ENCODE measurements at regions not wholly inside any gene's neighbourhood (a gene's known extent, or its start where the extent isn't known, plus 50 kb on each side); places are given as distances from the start of the nearest gene placed in this dataset.

- no peaks in the 10 kb centered on the region for H4K20me1 ChIP-seq (ENCODE audit: insufficient read depth, low read length)
- H3K79me2 ChIP-seq (ENCODE audit: insufficient read depth, low read length), result no peaks in the 10 kb centered on the region
- TF ChIP-seq CTCF (IDR thresholded peaks at IDR 0.05; ENCODE audit: extremely low read depth, low read depth, low read length), result no peak
- no peaks in the 10 kb centered on the region for H3K27me3 ChIP-seq (ENCODE audit: insufficient read depth, low read length)
- H2AFZ ChIP-seq (ENCODE audit: low read length), result no peak overlapping the region
- H3K4me3 ChIP-seq (ENCODE audit: insufficient read depth, low read length), result no peak overlapping the region
- H3K36me3 ChIP-seq (ENCODE audit: insufficient read depth, low read length), result no peaks in the 10 kb centered on the region
- no peak overlapping the region for H3K27ac ChIP-seq (ENCODE audit: low read depth, low read length)
- no peak overlapping the region for H3K4me2 ChIP-seq (ENCODE audit: insufficient read depth, low read length)
- no peaks in the 10 kb centered on the region for H3K9me3 ChIP-seq (ENCODE audit: low read depth, low read length)
- H3K4me1 ChIP-seq (ENCODE audit: insufficient read depth, low read length), result no peaks in the 10 kb centered on the region
- no peak for DNase-seq (ENCODE audit: insufficient read length, low spot score, missing footprints)
These were observed 134.5 kb upstream of the C14orf180 start for GRCh38 chr14:104445086-104445485.

- H3K4me3 ChIP-seq (ENCODE audit: insufficient read depth, low read length), result no peak overlapping the region
- no peaks in the 10 kb centered on the region for H3K9me3 ChIP-seq (ENCODE audit: low read depth, low read length)
- no peak overlapping the region for H3K27ac ChIP-seq (ENCODE audit: low read depth, low read length)
- H3K27me3 ChIP-seq (ENCODE audit: insufficient read depth, low read length), result no peaks in the 10 kb centered on the region
- no peak overlapping the region for H2AFZ ChIP-seq (ENCODE audit: low read length)
- H3K36me3 ChIP-seq (ENCODE audit: insufficient read depth, low read length), result no peaks in the 10 kb centered on the region
- H3K79me2 ChIP-seq (ENCODE audit: insufficient read depth, low read length), result no peaks in the 10 kb centered on the region
- H3K4me1 ChIP-seq (ENCODE audit: insufficient read depth, low read length), result no peaks in the 10 kb centered on the region
- no peaks in the 10 kb centered on the region for H4K20me1 ChIP-seq (ENCODE audit: insufficient read depth, low read length)
- no peak for TF ChIP-seq CTCF (IDR thresholded peaks at IDR 0.05; ENCODE audit: extremely low read depth, low read depth, low read length)
- DNase-seq (ENCODE audit: insufficient read length, low spot score, missing footprints), result peak; percentile 14
- no peak overlapping the region for H3K4me2 ChIP-seq (ENCODE audit: insufficient read depth, low read length)
These were observed 133.7 kb upstream of the C14orf180 start for GRCh38 chr14:104445832-104446381.

GRCh38 chr14:104446611-104447010, 133.0 kb upstream of the C14orf180 start:
- TF ChIP-seq CTCF (IDR thresholded peaks at IDR 0.05; ENCODE audit: extremely low read depth, low read depth, low read length), result no peak
- no peaks in the 10 kb centered on the region for H3K36me3 ChIP-seq (ENCODE audit: insufficient read depth, low read length)
- no peaks in the 10 kb centered on the region for H3K79me2 ChIP-seq (ENCODE audit: insufficient read depth, low read length)
- no peaks in the 10 kb centered on the region for H3K27me3 ChIP-seq (ENCODE audit: insufficient read depth, low read length)
- no peak overlapping the region for H3K4me3 ChIP-seq (ENCODE audit: insufficient read depth, low read length)
- H3K4me2 ChIP-seq (ENCODE audit: insufficient read depth, low read length), result no peak overlapping the region
- DNase-seq (ENCODE audit: insufficient read length, low spot score, missing footprints), result no peak
- no peaks in the 10 kb centered on the region for H4K20me1 ChIP-seq (ENCODE audit: insufficient read depth, low read length)
- H3K9me3 ChIP-seq (ENCODE audit: low read depth, low read length), result no peaks in the 10 kb centered on the region
- no peak overlapping the region for H2AFZ ChIP-seq (ENCODE audit: low read length)
- H3K27ac ChIP-seq (ENCODE audit: low read depth, low read length), result no peak overlapping the region
- H3K4me1 ChIP-seq (ENCODE audit: insufficient read depth, low read length), result no peaks in the 10 kb centered on the region

- DNase-seq (ENCODE audit: insufficient read length, low spot score, missing footprints), result no peak
- H3K27me3 ChIP-seq (ENCODE audit: insufficient read depth, low read length), result no peaks in the 10 kb centered on the region
- no peak overlapping the region for H3K4me3 ChIP-seq (ENCODE audit: insufficient read depth, low read length)
- no peaks in the 10 kb centered on the region for H3K79me2 ChIP-seq (ENCODE audit: insufficient read depth, low read length)
- no peak overlapping the region for H3K27ac ChIP-seq (ENCODE audit: low read depth, low read length)
- H3K4me1 ChIP-seq (ENCODE audit: insufficient read depth, low read length), result no peaks in the 10 kb centered on the region
- H4K20me1 ChIP-seq (ENCODE audit: insufficient read depth, low read length), result no peaks in the 10 kb centered on the region
- H3K9me3 ChIP-seq (ENCODE audit: low read depth, low read length), result no peaks in the 10 kb centered on the region
- no peak overlapping the region for H3K4me2 ChIP-seq (ENCODE audit: insufficient read depth, low read length)
- no peak overlapping the region for H2AFZ ChIP-seq (ENCODE audit: low read length)
- H3K36me3 ChIP-seq (ENCODE audit: insufficient read depth, low read length), result no peaks in the 10 kb centered on the region
- TF ChIP-seq CTCF (IDR thresholded peaks at IDR 0.05; ENCODE audit: extremely low read depth, low read depth, low read length), result no peak
These were observed 131.8 kb upstream of the C14orf180 start for GRCh38 chr14:104447750-104448149.
